Gastrocnemius medialis (tissue), 4 donors: ENCODE measurements at regions not wholly inside any gene's neighbourhood (a gene's known extent, or its start where the extent isn't known, plus 50 kb on each side); places are given as distances from the start of the nearest gene placed in this dataset.

ENCODE experiments used
- CTCF ChIP-seq, 5 experiments: fragments of 450-650 bp in 3 of 5; fragments of 200-600 bp in 2 of 5; sonication (generic) in 2 of 5; IDR thresholded peaks in 4 of 5; conservative IDR thresholded peaks in 1 of 5; 1 replicate in 4 of 5; 2 replicates in 1 of 5; pipeline ENCODE4 v1.5.1; 2016 to 2019; ENCODE audit warnings: antibody characterized with exemption in 5 of 5, mild to moderate bottlenecking in 3 of 5, moderate library complexity in 3 of 5
- POLR2A ChIP-seq, 2 donors: fragments of 450-650 bp; IDR thresholded peaks; one replicate each; pipeline ENCODE4 v1.6.1; 2017; ENCODE audit warnings: antibody characterized with exemption in 2 of 2, mild to moderate bottlenecking in 2 of 2, moderate library complexity in 2 of 2

GRCh38 chr6:1087154-1087843, 224.6 kb upstream of the FOXQ1 start:
- TF ChIP-seq CTCF (IDR thresholded peaks at IDR 0.05 in 4 of 5, conservative IDR thresholded peaks at IDR 0.05 in 1 of 5), result no peak
- no peak for TF ChIP-seq POLR2A (IDR thresholded peaks at IDR 0.05)
